ENCODE measurements at regions not wholly inside any gene's neighbourhood (a gene's known extent, or its start where the extent isn't known, plus 50 kb on each side); places are given as distances from the start of the nearest gene placed in this dataset.

DNA sequence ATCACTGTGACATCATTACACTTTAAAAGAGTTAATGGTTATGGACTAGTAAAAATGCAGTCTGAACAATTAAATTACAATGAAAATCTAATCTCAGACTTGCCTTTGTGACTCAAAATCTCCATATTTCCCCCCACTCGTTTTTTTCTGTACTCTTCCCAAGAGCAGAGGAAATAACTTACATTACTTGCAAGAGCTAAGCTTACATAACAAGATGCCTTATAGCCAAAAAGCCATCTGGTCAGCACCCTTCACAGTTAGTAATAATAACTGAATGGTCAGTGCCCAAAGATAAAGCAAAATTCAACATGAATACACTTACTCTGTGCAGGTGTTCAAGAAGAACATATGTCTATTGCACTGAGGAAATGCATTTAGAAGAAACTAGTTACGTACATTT is 1381.5 kb upstream of the CELF2 start:
- H2AFZ ChIP-seq (ENCODE audit: low read depth, low read length): no peak overlapping the region
- no peaks in the 10 kb centered on the region for H3K27me3 ChIP-seq (ENCODE audit: control insufficient read depth in 2 of 2, insufficient read depth in 2 of 2, low read length in 2 of 2)
- dilution Hi-C loops (cut with MboI; ENCODE audit: extremely low pct_ligation_motif_present, low sequenced_read_pairs): no loop called here
- TF ChIP-seq MAX (IDR thresholded peaks at IDR 0.05; ENCODE audit: insufficient read depth, insufficient read length) (no peak), GATA2 (IDR thresholded peaks at IDR 0.05; ENCODE audit: insufficient read depth, insufficient read length, low read depth, low read length) (no peak), FOS (IDR thresholded peaks at IDR 0.05; ENCODE audit: borderline replicate concordance, insufficient read depth, low read length) (no peak), MYC (IDR thresholded peaks at IDR 0.05; ENCODE audit: low read depth, low read length) (no peak), JUN (IDR thresholded peaks at IDR 0.05; ENCODE audit: borderline replicate concordance, insufficient read depth, insufficient read length, low read depth) (no peak)
- H3K9me3 ChIP-seq (replicated peaks; ENCODE audit: control insufficient read depth, insufficient read depth, low read length): no peaks in the 10 kb centered on the region
- H4K20me1 ChIP-seq (replicated peaks; ENCODE audit: control insufficient read depth, extremely low read depth, insufficient read depth, low read length): no peaks in the 10 kb centered on the region
- no peaks in the 10 kb centered on the region for H3K36me3 ChIP-seq (ENCODE audit: control insufficient read depth in 2 of 2, extremely low read depth in 1 of 2, insufficient read depth in 2 of 2, low read length in 2 of 2)
- POLR2A ChIA-PET: no interaction called here
- no peak overlapping the region for H3K27ac ChIP-seq (ENCODE audit: insufficient read depth, low read depth, low read length)
- BruUV-seq (replicated peaks): no TSS peak
- CTCF ChIA-PET: no interaction called here
- no peak for FAIRE-seq
- H3K79me2 ChIP-seq (ENCODE audit: control insufficient read depth, insufficient read depth, low read length): no peaks in the 10 kb centered on the region
- H3K9ac ChIP-seq (replicated peaks; ENCODE audit: extremely low read depth, insufficient read depth, low read length): no peak overlapping the region
- intact Hi-C loops (cut with micrococcal nuclease): no loop called here
- no peak overlapping the region for H3K4me2 ChIP-seq (ENCODE audit: insufficient read depth, low read length)
- DNase-seq (ENCODE audit: low read depth, low spot score): no peak
- no peaks in the 10 kb centered on the region for H3K4me1 ChIP-seq (ENCODE audit: control insufficient read depth, extremely low read depth, insufficient read depth, low read length)
- no peak overlapping the region for H3K4me3 ChIP-seq (replicated peaks in 1 of 3; ENCODE audit: insufficient read depth in 1 of 3, low read depth in 1 of 3, low read length in 3 of 3)
- no peaks in the 10 kb centered on the region for H3K9me1 ChIP-seq (replicated peaks; ENCODE audit: control insufficient read depth, extremely low read depth, insufficient read depth, low read length)

- Histone ChIP-seq H3K4me2 (ENCODE audit: insufficient read depth, low read length) (no peak overlapping the region), H2AFZ (ENCODE audit: low read depth, low read length) (no peak overlapping the region), H3K9me3 (replicated peaks; ENCODE audit: control insufficient read depth, insufficient read depth, low read length) (no peaks in the 10 kb centered on the region), H3K27ac (ENCODE audit: insufficient read depth, low read depth, low read length) (no peak overlapping the region), H3K4me1 (ENCODE audit: control insufficient read depth, extremely low read depth, insufficient read depth, low read length) (no peaks in the 10 kb centered on the region), H4K20me1 (replicated peaks; ENCODE audit: control insufficient read depth, extremely low read depth, insufficient read depth, low read length) (no peaks in the 10 kb centered on the region), H3K4me3 (replicated peaks in 1 of 3; ENCODE audit: insufficient read depth in 1 of 3, low read depth in 1 of 3, low read length in 3 of 3) (no peak overlapping the region), H3K9ac (replicated peaks; ENCODE audit: extremely low read depth, insufficient read depth, low read length) (no peak overlapping the region), H3K36me3 (ENCODE audit: control insufficient read depth in 2 of 2, extremely low read depth in 1 of 2, insufficient read depth in 2 of 2, low read length in 2 of 2) (no peaks in the 10 kb centered on the region), H3K9me1 (replicated peaks; ENCODE audit: control insufficient read depth, extremely low read depth, insufficient read depth, low read length) (no peaks in the 10 kb centered on the region), H3K27me3 (ENCODE audit: control insufficient read depth in 2 of 2, insufficient read depth in 2 of 2, low read length in 2 of 2) (no peaks in the 10 kb centered on the region), H3K79me2 (ENCODE audit: control insufficient read depth, insufficient read depth, low read length) (no peaks in the 10 kb centered on the region)
- DNase-seq (ENCODE audit: low read depth, low spot score): no peak
- CTCF ChIA-PET: no interaction called here
- intact Hi-C loops (cut with micrococcal nuclease) (no loop called here), dilution Hi-C loops (cut with MboI; ENCODE audit: extremely low pct_ligation_motif_present, low sequenced_read_pairs) (no loop called here)
- POLR2A ChIA-PET: no interaction called here
- no peak for TF ChIP-seq POLR2A (IDR thresholded peaks at IDR 0.05; ENCODE audit: low read depth, low read length)
- TF ChIP-seq EZH2 (IDR thresholded peaks at IDR 0.05; ENCODE audit: borderline replicate concordance, low read depth, low read length, severe bottlenecking): no peak
- no peak for TF ChIP-seq JUN (IDR thresholded peaks at IDR 0.05; ENCODE audit: borderline replicate concordance, insufficient read depth, insufficient read length, low read depth)
- no peak for TF ChIP-seq MAX (IDR thresholded peaks at IDR 0.05; ENCODE audit: insufficient read depth, insufficient read length)
- no peak for TF ChIP-seq CTCF (IDR thresholded peaks at IDR 0.05; ENCODE audit: extremely low read depth in 1 of 2, insufficient read depth in 1 of 2, low read depth in 1 of 2, low read length in 2 of 2)
- no peak for TF ChIP-seq POLR2AphosphoS5 (IDR thresholded peaks at IDR 0.05; ENCODE audit: insufficient read depth, low read depth, low read length)
- no peak for TF ChIP-seq MYC (IDR thresholded peaks at IDR 0.05; ENCODE audit: low read depth, low read length)
- no peak for TF ChIP-seq GATA2 (IDR thresholded peaks at IDR 0.05; ENCODE audit: insufficient read depth, insufficient read length, low read depth, low read length)
- no TSS peak for BruUV-seq (replicated peaks)
- FAIRE-seq: no peak
These were observed 1373.9 kb upstream of the CELF2 start for GRCh38 chr10:9643782-9644181.

Measured in endothelial cell of umbilical vein (primary cell).